CD4-positive, alpha-beta T cell treated with Interleukin-6 for 4 hours (primary cell): ENCODE measurements at regions not wholly inside any gene's neighbourhood (a gene's known extent, or its start where the extent isn't known, plus 50 kb on each side); places are given as distances from the start of the nearest gene placed in this dataset.
"Not testable (repeated sequence)": the region's sequence is repeated elsewhere in the genome, so short reads cannot be mapped to it uniquely, and the experiment has no call there.

Source experiments
- DNase-seq: peaks from one replicate; pipeline ENCODE4 v3.0.0-alpha.2; 2020; ENCODE audit warnings: mixed read lengths

DNA sequence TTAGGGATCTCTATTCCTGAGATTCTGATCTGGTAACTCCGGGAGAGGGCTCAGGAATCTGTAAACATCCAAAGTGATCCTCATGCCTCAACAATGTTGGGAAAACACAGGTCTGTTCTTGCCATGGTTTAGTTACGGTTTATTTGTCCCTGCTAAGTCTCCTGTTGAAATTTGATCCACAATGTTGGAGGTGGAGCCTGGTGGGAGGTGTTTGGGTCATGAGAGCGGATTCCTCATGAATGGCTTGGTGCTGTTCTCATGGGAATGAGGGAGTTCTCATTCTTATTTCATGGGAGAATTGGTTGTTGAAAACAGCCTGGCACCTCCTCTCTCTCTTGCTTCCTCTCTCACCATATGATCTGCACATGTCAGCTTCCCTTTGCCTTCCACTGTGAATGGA, 608.6 kb upstream of the GOT2 start:
- no peak for DNase-seq

- DNase-seq, result no peak
Observed at GRCh38 chr16:59341368-59341767, 607.3 kb upstream of the GOT2 start.

DNA sequence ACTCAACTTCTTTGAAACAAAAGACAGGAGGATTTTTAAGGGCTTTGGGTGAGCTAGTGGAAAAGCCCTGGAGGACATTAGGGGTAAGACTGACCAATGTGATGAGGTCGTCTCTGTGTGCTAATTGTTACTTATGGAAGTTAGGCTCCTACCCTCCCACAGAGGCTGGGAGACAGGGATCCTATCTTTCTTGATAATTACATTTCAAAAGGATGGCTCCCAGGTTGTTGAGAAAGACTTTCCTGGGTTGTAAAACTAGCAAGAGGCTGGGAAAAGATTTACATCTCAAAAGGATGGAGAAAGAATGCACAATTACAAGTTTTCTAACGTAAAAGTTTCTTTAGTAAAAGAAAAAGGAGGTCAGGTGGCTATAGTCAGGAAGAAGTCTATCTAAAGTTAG, 605.8 kb upstream of the GOT2 start:
- DNase-seq, result no peak

GRCh38 chr16:59336136-59336695, 602.1 kb upstream of the GOT2 start:
- DNase-seq, result no peak

DNA sequence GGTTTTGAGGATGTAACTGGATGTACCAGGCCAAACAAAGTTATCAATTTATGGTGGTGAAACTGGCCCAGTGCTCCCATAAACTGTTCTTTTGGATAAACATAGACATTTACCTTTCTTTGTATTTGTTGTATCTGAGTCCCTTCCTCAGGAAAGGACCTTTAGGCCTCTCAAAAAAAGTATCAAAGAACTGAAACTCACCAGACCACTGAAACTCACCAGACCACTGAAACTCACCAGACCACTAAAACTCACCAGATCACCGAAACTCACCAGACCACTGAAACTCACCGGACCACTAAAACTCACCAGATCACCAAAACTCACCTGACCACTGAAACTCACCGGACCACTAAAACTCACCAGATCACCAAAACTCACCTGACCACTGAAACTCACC, 597.6 kb upstream of the GOT2 start:
- not testable (repeated sequence) for DNase-seq

- no peak for DNase-seq
Observed at GRCh38 chr16:59330019-59330670, 596.0 kb upstream of the GOT2 start.

- no peak for DNase-seq
Observed at GRCh38 chr16:59328961-59329360, 594.8 kb upstream of the GOT2 start.

DNA sequence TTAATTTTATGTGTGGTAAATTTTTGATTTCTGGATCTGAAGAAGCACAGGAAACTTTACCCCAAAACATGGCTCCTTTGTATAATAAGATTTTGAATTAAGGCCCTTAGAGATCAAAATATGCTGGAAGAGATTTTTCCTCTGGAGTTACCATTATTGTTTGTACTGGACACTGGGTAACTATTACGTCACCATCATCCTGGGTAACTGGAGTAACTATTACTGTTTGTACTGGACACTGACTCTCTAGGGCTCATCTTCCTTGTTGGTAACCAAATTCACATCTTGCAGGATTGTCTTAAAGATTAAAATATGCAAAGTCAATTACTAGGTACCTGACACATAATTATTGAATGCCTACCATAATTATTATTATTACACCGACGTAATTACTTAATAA, 593.8 kb upstream of the GOT2 start:
- no peak for DNase-seq

DNA sequence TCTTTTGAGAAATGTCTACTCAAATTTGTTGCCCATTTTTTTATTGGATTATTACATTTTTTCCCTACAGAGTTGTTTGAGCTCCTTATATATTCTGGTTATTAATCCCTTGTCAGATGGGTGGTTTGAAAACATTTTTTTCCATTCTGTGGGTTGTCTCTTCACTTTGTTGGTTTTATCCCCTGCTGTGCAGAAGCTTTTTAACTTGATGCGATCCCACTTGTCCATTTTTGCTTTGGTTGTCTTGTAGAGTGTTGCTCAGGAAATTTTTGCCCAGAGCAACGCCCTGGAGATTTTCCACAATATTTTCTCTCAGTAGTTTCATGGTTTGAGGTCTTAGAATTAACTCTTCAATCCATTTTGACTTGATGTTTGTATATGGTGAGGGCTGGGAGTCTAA, 592.8 kb upstream of the GOT2 start:
- no peak for DNase-seq

GRCh38 chr16:59324462-59324861, 590.3 kb upstream of the GOT2 start:
- no peak for DNase-seq

- DNase-seq, result no peak
Observed at GRCh38 chr16:59320657-59321056, 586.5 kb upstream of the GOT2 start.

- DNase-seq, result no peak
Observed at GRCh38 chr16:59319871-59320270, 585.8 kb upstream of the GOT2 start.

GRCh38 chr16:59305850-59306249, 571.7 kb upstream of the GOT2 start:
- no peak for DNase-seq

GRCh38 chr16:59296888-59297287, 562.8 kb upstream of the GOT2 start:
- DNase-seq, result no peak

DNA sequence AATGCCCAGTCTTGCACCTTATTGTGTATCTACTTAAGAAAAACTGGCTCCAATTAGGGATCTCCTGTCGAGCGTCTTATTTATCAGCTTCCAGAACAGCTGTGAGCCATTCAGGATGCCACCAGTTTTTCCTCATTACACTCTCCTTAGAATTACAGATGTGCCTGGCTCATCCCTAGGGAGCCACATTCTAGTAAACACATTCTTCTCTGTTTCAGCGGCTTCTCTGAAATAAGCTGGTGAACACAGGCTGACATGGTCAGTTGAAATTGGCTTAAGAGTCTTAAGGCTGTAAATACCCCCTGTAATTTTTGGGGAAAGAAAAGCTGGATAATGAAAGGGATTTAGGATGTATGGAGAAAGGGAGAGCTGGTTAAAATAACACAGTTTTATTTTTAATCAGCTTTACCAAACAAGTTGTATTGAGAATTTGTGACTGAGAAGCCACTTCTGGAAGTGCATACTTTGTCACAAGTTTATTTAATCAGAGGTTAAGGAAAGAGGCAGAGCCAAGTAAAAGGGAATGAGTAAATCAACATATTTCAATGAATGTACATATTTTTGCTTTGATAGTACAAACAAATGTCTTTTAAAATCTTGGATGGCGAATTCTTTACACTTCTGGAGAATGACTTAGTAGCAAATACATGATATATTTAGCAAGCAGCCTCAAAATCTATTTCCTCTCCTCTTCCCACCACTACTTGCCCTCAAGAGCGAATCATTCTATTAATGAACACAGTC, 562.0 kb upstream of the GOT2 start:
- DNase-seq, result no peak

- no peak for DNase-seq
Observed at GRCh38 chr16:59295474-59295873, 561.4 kb upstream of the GOT2 start.

DNA sequence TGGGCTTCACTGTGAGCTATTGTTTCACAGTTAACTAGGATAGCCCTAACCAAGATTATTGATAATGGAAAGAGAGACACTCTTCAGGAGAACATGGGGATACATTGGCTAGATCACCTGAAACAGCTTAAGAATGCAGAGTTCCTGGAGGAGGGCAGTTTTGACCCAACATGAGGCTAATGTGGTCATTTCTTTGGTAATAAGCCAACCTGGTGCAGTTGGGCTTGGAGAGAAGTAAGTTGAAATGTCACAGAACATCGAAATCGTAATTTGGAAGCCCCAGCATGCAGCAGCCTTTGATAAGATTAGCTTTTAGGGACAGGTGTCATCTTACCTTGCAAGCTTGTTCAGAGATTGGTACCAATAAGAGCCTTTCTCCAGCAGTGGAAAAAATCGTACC, 556.6 kb upstream of the GOT2 start:
- DNase-seq, result no peak

GRCh38 chr16:59289151-59289550, 555.0 kb upstream of the GOT2 start:
- DNase-seq, result no peak

DNA sequence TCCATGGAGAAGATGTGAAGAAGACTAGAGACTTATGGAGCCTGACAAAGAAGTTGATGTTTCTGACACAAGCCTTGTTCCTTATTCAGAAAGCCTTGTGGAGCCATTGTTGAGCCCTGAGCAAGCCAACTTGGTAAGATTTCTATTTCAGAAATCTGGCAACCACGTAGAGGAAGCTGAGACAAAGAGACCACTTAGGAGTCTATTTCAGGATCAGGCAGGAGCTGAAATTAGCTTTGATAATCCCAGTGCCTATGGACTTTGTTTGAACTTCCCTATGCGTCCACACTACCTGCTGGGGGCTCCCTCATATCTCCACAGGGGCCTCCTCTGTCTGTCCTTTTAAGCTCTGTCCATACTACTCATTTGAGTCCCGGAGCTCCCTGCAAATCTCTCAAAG, 540.0 kb upstream of the GOT2 start:
- DNase-seq, result no peak

DNA sequence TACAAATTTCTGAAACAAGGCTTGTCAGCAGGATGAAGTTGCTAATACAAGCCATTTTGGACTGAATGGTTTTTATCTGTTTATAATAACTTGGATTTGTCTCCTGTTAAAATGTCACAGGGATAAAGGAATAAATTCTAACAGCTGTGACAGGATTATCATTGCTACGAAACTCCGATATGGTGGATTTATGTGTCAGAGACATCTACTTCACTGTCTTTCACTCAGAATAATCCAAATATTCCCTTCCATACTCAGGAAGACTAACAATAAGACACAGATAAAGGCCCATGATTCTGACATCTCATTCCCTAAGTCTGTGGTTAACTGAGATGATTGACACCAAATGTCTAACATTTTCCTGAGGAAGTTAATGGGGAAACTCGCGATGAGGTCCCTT, 529.8 kb upstream of the GOT2 start:
- no peak for DNase-seq

GRCh38 chr16:59260892-59261291, 526.8 kb upstream of the GOT2 start:
- no peak for DNase-seq

GRCh38 chr16:59259950-59260319, 525.8 kb upstream of the GOT2 start:
- DNase-seq, result no peak

GRCh38 chr16:59259074-59259949, 525.2 kb upstream of the GOT2 start:
- no peak for DNase-seq

- no peak for DNase-seq
Observed at GRCh38 chr16:59252317-59252716, 518.2 kb upstream of the GOT2 start.
